KOPT-K1 (cell line): ENCODE measurements at regions not wholly inside any gene's neighbourhood (a gene's known extent, or its start where the extent isn't known, plus 50 kb on each side); places are given as distances from the start of the nearest gene placed in this dataset.
"Not testable (repeated sequence)": the region's sequence is repeated elsewhere in the genome, so short reads cannot be mapped to it uniquely, and the experiment has no call there.

Experiments used
- H3K27ac ChIP-seq: fragments of 200-600 bp; sonication (generic); 2 replicates; pipeline ENCODE4 v1.5.1; 2016; ENCODE audit warnings: antibody characterized with exemption, mild to moderate bottlenecking, low read depth, low read length; ENCODE audit not compliant: poor library complexity, severe bottlenecking
- H3K36me3 ChIP-seq: fragments of 200-600 bp; sonication (generic); 2 replicates; pipeline ENCODE4 v1.5.1; 2017; ENCODE audit warnings: antibody characterized with exemption, mild to moderate bottlenecking, low read length, moderate library complexity; ENCODE audit not compliant: insufficient read depth
- H3K9me3 ChIP-seq: fragments of 200-600 bp; sonication (generic); 2 replicates; pipeline ENCODE4 v1.5.1; 2017; ENCODE audit warnings: antibody characterized with exemption, low read length, mild to moderate bottlenecking; ENCODE audit not compliant: insufficient read depth, poor library complexity, severe bottlenecking

- not testable (repeated sequence) for H3K27ac ChIP-seq, H3K36me3 ChIP-seq, H3K9me3 ChIP-seq
Observed at GRCh38 chr7:76138577-76139313, 63.0 kb upstream of the SRRM3 start.

- Histone ChIP-seq H3K27ac (no peak overlapping the region), H3K36me3 (no peaks in the 10 kb centered on the region), H3K9me3 (no peaks in the 10 kb centered on the region)
Observed at GRCh38 chr7:76139670-76140069, 62.0 kb upstream of the SRRM3 start.

- not testable (repeated sequence) for H3K27ac ChIP-seq, H3K9me3 ChIP-seq, H3K36me3 ChIP-seq
Observed at GRCh38 chr7:76140259-76140658, 61.4 kb upstream of the SRRM3 start.

GRCh38 chr7:76142861-76143260 is 58.8 kb upstream of the SRRM3 start:
- Histone ChIP-seq H3K9me3 (no peaks in the 10 kb centered on the region), H3K27ac (peak overlapping the region; percentile 78), H3K36me3 (no peaks in the 10 kb centered on the region)

GRCh38 chr7:76144664-76145270 is 56.9 kb upstream of the SRRM3 start:
- peak overlapping the region; percentile 78 for H3K27ac ChIP-seq
- H3K36me3 ChIP-seq, H3K9me3 ChIP-seq: not testable (repeated sequence)

GRCh38 chr7:76146374-76146773 is 55.3 kb upstream of the SRRM3 start:
- Histone ChIP-seq H3K27ac (peak overlapping the region; percentile 78), H3K9me3 (no peaks in the 10 kb centered on the region), H3K36me3 (no peaks in the 10 kb centered on the region)

GRCh38 chr7:76148947-76149346 is 52.7 kb upstream of the SRRM3 start:
- H3K27ac ChIP-seq, H3K36me3 ChIP-seq, H3K9me3 ChIP-seq: not testable (repeated sequence)

- H3K9me3 ChIP-seq = no peaks in the 10 kb centered on the region
- no peaks in the 10 kb centered on the region for H3K36me3 ChIP-seq
- H3K27ac ChIP-seq = peak overlapping the region; percentile 14
Observed at GRCh38 chr7:76149847-76150691, 51.6 kb upstream of the SRRM3 start.
